ENCODE measurements at regions not wholly inside any gene's neighbourhood (a gene's known extent, or its start where the extent isn't known, plus 50 kb on each side); places are given as distances from the start of the nearest gene placed in this dataset.

- H3K4me1 ChIP-seq, result no peaks in the 10 kb centered on the region
- no peak overlapping the region for H3K4me3 ChIP-seq
- DNase-seq (ENCODE audit: low spot score in 2 of 2), result no peak
- intact Hi-C loops (cut with DNase I; ENCODE audit: low total_unique reads), result no loop called here
- no peak overlapping the region for H3K27ac ChIP-seq
- no peaks in the 10 kb centered on the region for H3K9me3 ChIP-seq
- no peaks in the 10 kb centered on the region for H3K27me3 ChIP-seq
- no peak for TF ChIP-seq POLR2A (IDR thresholded peaks at IDR 0.05)
- TF ChIP-seq POLR2AphosphoS5 (IDR thresholded peaks at IDR 0.05), result no peak
- TF ChIP-seq CTCF (IDR thresholded peaks at IDR 0.05), result no peak
- no peaks in the 10 kb centered on the region for H3K36me3 ChIP-seq
Observed at GRCh38 chr7:135842446-135843179, 94.0 kb upstream of the FAM180A start.

GRCh38 chr7:135840591-135840990 is 92.0 kb upstream of the FAM180A start:
- TF ChIP-seq CTCF (IDR thresholded peaks at IDR 0.05), result no peak
- TF ChIP-seq POLR2AphosphoS5 (IDR thresholded peaks at IDR 0.05), result no peak
- no peak for TF ChIP-seq POLR2A (IDR thresholded peaks at IDR 0.05)
- H3K36me3 ChIP-seq, result no peaks in the 10 kb centered on the region
- no peak overlapping the region for H3K4me3 ChIP-seq
- H3K27me3 ChIP-seq, result no peaks in the 10 kb centered on the region
- no peaks in the 10 kb centered on the region for H3K9me3 ChIP-seq
- no peak overlapping the region for H3K27ac ChIP-seq
- no peak for DNase-seq (ENCODE audit: low spot score in 2 of 2)
- intact Hi-C loops (cut with DNase I; ENCODE audit: low total_unique reads), result no loop called here
- no peaks in the 10 kb centered on the region for H3K4me1 ChIP-seq

GRCh38 chr7:135837675-135838074 is 89.1 kb upstream of the FAM180A start:
- no peaks in the 10 kb centered on the region for H3K27me3 ChIP-seq
- intact Hi-C loops (cut with DNase I; ENCODE audit: low total_unique reads), result no loop called here
- TF ChIP-seq POLR2AphosphoS5 (IDR thresholded peaks at IDR 0.05), result no peak
- TF ChIP-seq POLR2A (IDR thresholded peaks at IDR 0.05), result no peak
- TF ChIP-seq CTCF (IDR thresholded peaks at IDR 0.05), result no peak
- no peak overlapping the region for H3K4me3 ChIP-seq
- H3K36me3 ChIP-seq, result no peaks in the 10 kb centered on the region
- H3K27ac ChIP-seq, result no peak overlapping the region
- H3K4me1 ChIP-seq, result no peaks in the 10 kb centered on the region
- H3K9me3 ChIP-seq, result no peaks in the 10 kb centered on the region
- DNase-seq (ENCODE audit: low spot score in 2 of 2), result no peak

- no peaks in the 10 kb centered on the region for H3K27me3 ChIP-seq
- H3K4me3 ChIP-seq, result no peak overlapping the region
- H3K27ac ChIP-seq, result no peak overlapping the region
- no peaks in the 10 kb centered on the region for H3K36me3 ChIP-seq
- DNase-seq (ENCODE audit: low spot score in 2 of 2), result no peak
- no peaks in the 10 kb centered on the region for H3K4me1 ChIP-seq
- TF ChIP-seq POLR2AphosphoS5 (IDR thresholded peaks at IDR 0.05) (no peak), POLR2A (IDR thresholded peaks at IDR 0.05) (no peak), CTCF (IDR thresholded peaks at IDR 0.05) (no peak)
- no peaks in the 10 kb centered on the region for H3K9me3 ChIP-seq
- intact Hi-C loops (cut with DNase I; ENCODE audit: low total_unique reads), result no loop called here
Observed at GRCh38 chr7:135834266-135834665, 85.7 kb upstream of the FAM180A start.

- Histone ChIP-seq H3K27ac (no peak overlapping the region), H3K9me3 (no peaks in the 10 kb centered on the region), H3K4me3 (no peak overlapping the region), H3K36me3 (no peaks in the 10 kb centered on the region), H3K4me1 (no peaks in the 10 kb centered on the region), H3K27me3 (no peaks in the 10 kb centered on the region)
- intact Hi-C loops (cut with DNase I; ENCODE audit: low total_unique reads), result no loop called here
- TF ChIP-seq POLR2AphosphoS5 (IDR thresholded peaks at IDR 0.05) (no peak), CTCF (IDR thresholded peaks at IDR 0.05) (no peak)
- DNase-seq (ENCODE audit: low spot score in 2 of 2), result no peak
Observed at GRCh38 chr7:135833642-135834041, 85.0 kb upstream of the FAM180A start.

All from breast epithelium (tissue), 4 donors.